Colonic mucosa (tissue), 4 donors: ENCODE measurements at regions not wholly inside any gene's neighbourhood (a gene's known extent, or its start where the extent isn't known, plus 50 kb on each side); places are given as distances from the start of the nearest gene placed in this dataset.

Experiments
- DNase-seq: peaks from one replicate; pipeline ENCODE4 v3.0.0-alpha.2; 2020
- H3K27ac ChIP-seq: fragments of 200-600 bp; one replicate; pipeline ENCODE4 v1.8.0; 2021
- H3K27me3 ChIP-seq: fragments of 200-600 bp; one replicate; pipeline ENCODE4 v1.8.0; 2021
- H3K36me3 ChIP-seq: fragments of 200-600 bp; one replicate; pipeline ENCODE4 v1.8.0; 2021
- H3K4me1 ChIP-seq: fragments of 200-600 bp; one replicate; pipeline ENCODE4 v1.8.0; 2021; ENCODE audit warnings: mild to moderate bottlenecking
- H3K4me3 ChIP-seq: fragments of 200-600 bp; one replicate; pipeline ENCODE4 v1.8.0; 2021
- H3K9ac ChIP-seq, 2 donors: one replicate each; pipeline ENCODE4 v1.7.0; 2013; ENCODE audit warnings: control low read depth in 2 of 2, low read depth in 2 of 2, low read length in 2 of 2
- H3K9me3 ChIP-seq: fragments of 200-600 bp; one replicate; pipeline ENCODE4 v1.8.0; 2021
- CTCF ChIP-seq: fragments of 200-600 bp; IDR thresholded peaks from one replicate; pipeline ENCODE4 v1.8.0; 2022; ENCODE audit warnings: antibody characterized with exemption, mild to moderate bottlenecking
- intact Hi-C: fragments of 100-400 bp; cut with DNase I; formaldehyde crosslinking; loops from one replicate; pipeline ENCODE4 v1.14.1; 2022
- donor health status: healthy.
- donor health status: DM: no; HTN: no; CAD: no.
- donor health status: DM: no; HTN: no; CAD: no.

GRCh38 chr20:10970109-10970508, 296.3 kb upstream of the JAG1 start:
- Histone ChIP-seq H3K4me3 (no peak overlapping the region), H3K9me3 (no peaks in the 10 kb centered on the region), H3K4me1 (no peaks in the 10 kb centered on the region), H3K27ac (no peak overlapping the region), H3K36me3 (no peaks in the 10 kb centered on the region), H3K9ac (no peak overlapping the region), H3K27me3 (no peaks in the 10 kb centered on the region)
- intact Hi-C loops = no loop called here
- no peak for TF ChIP-seq CTCF
- no peak for DNase-seq

GRCh38 chr20:10971096-10971495, 297.3 kb upstream of the JAG1 start:
- no peaks in the 10 kb centered on the region for H3K27me3 ChIP-seq
- H3K27ac ChIP-seq = no peak overlapping the region
- no peaks in the 10 kb centered on the region for H3K9me3 ChIP-seq
- no peaks in the 10 kb centered on the region for H3K36me3 ChIP-seq
- DNase-seq = no peak
- TF ChIP-seq CTCF = no peak
- H3K9ac ChIP-seq = no peak overlapping the region
- H3K4me3 ChIP-seq = no peak overlapping the region
- H3K4me1 ChIP-seq = no peaks in the 10 kb centered on the region
- intact Hi-C loops = no loop called here

- no peak for TF ChIP-seq CTCF
- H3K9ac ChIP-seq = no peak overlapping the region
- DNase-seq = no peak
Observed at GRCh38 chr20:10972219-10972860, 298.5 kb upstream of the JAG1 start.

GRCh38 chr20:10976051-10976450, 302.3 kb upstream of the JAG1 start:
- Histone ChIP-seq H3K27ac (no peak overlapping the region), H3K9ac (no peak overlapping the region), H3K36me3 (no peaks in the 10 kb centered on the region), H3K27me3 (no peaks in the 10 kb centered on the region), H3K9me3 (no peaks in the 10 kb centered on the region), H3K4me1 (no peaks in the 10 kb centered on the region), H3K4me3 (no peak overlapping the region)
- no peak for TF ChIP-seq CTCF
- intact Hi-C loops = no loop called here
- DNase-seq = no peak

More at GRCh38 chr20:10972219-10972860, 298.5 kb upstream of the JAG1 start:
- intact Hi-C loops = no loop called here
- Histone ChIP-seq H3K4me3 (no peak overlapping the region), H3K4me1 (no peaks in the 10 kb centered on the region), H3K9me3 (no peaks in the 10 kb centered on the region), H3K27ac (no peak overlapping the region), H3K36me3 (no peaks in the 10 kb centered on the region), H3K27me3 (no peaks in the 10 kb centered on the region)

GRCh38 chr20:10978019-10978702, 304.4 kb upstream of the JAG1 start:
- no peaks in the 10 kb centered on the region for H3K36me3 ChIP-seq
- no peak overlapping the region for H3K4me3 ChIP-seq
- H3K9ac ChIP-seq = no peak overlapping the region
- H3K27me3 ChIP-seq = no peaks in the 10 kb centered on the region
- intact Hi-C loops = no loop called here
- no peaks in the 10 kb centered on the region for H3K9me3 ChIP-seq
- no peak overlapping the region for H3K27ac ChIP-seq
- DNase-seq = no peak
- TF ChIP-seq CTCF = no peak
- no peaks in the 10 kb centered on the region for H3K4me1 ChIP-seq
